Ovary (tissue), 7 donors: ENCODE measurements at regions not wholly inside any gene's neighbourhood (a gene's known extent, or its start where the extent isn't known, plus 50 kb on each side); places are given as distances from the start of the nearest gene placed in this dataset.

Experiments used
- DNase-seq, 5 donors: peaks; one replicate each; pipeline ENCODE4 v3.0.0-alpha.2; 2019 to 2020
- H3K27ac ChIP-seq, 2 donors: fragments of 200-600 bp; one replicate each; pipeline versions ENCODE4 v1.5.1 to v1.8.0; 2019 to 2022
- H3K27me3 ChIP-seq: fragments of 200-600 bp; one replicate; pipeline ENCODE4 v1.8.0; 2022
- H3K36me3 ChIP-seq: fragments of 200-600 bp; sonication (generic); one replicate; pipeline ENCODE4 v1.5.1; 2019
- H3K4me1 ChIP-seq: one replicate; pipeline ENCODE4 v1.8.1; 2013; ENCODE audit warnings: mild to moderate bottlenecking, moderate library complexity; ENCODE audit not compliant: insufficient read depth
- H3K4me3 ChIP-seq: fragments of 200-600 bp; sonication (generic); one replicate; pipeline ENCODE4 v1.5.1; 2017
- H3K9me3 ChIP-seq, 2 donors: fragments of 200-600 bp in 1 of 2; sonication (generic) in 1 of 2; one replicate each; pipeline versions ENCODE4 v1.5.1 to v1.8.1; 2013 to 2019; ENCODE audit warnings: mild to moderate bottlenecking in 1 of 2, moderate library complexity in 1 of 2
- CTCF ChIP-seq, 3 donors: fragments of 450-650 bp in 2 of 3; fragments of 200-600 bp in 1 of 3; IDR thresholded peaks; one replicate each; pipeline versions ENCODE4 v1.5.1 to v1.8.0; 2016 to 2022; ENCODE audit warnings: antibody characterized with exemption in 3 of 3, mild to moderate bottlenecking in 1 of 3
- EP300 ChIP-seq: sonication (generic); formaldehyde crosslinking; IDR thresholded peaks from one replicate; pipeline ENCODE4 v1.6.1; 2017; ENCODE audit warnings: antibody characterized with exemption
- POLR2A ChIP-seq: fragments of 450-650 bp; IDR thresholded peaks from one replicate; pipeline ENCODE4 v1.6.1; 2017; ENCODE audit warnings: antibody characterized with exemption, mild to moderate bottlenecking, moderate library complexity
- WGBS, 3 donors: extraction: QIAGEN DNeasy Blood & Tissue Kit in 1 of 3; methylation state at CpG; one replicate each; pipeline versions ENCODE4 v1.1.5 to v1.1.7; 2013 to 2017; 5-methylcytosine and 5-hydroxymethylcytosine counted together
- intact Hi-C, 4 donors: fragments of 100-400 bp; cut with DNase I; formaldehyde crosslinking; loops; one replicate each; pipeline versions ENCODE4 v1.11.0 to v1.15.1; 2022 to 2023
- donor health status: DM: no; HTN: no; CAD: no; lungs with moderate emphysema.
- donor health status: DM: no; HTN: no; CAD: no.
- donor health status: Bipolar disorder and iron deficiency.
- donor health status: DM: no; HTN: no; CAD: no.
- donor health status: DM: yes; HTN: yes; CAD: no.

- H3K27me3 ChIP-seq, result no peaks in the 10 kb centered on the region
- 73 to 81% (median 77%) methylated on average over 7 of the region's 7 CpGs for WGBS, 3 donors
- H3K36me3 ChIP-seq, result no peaks in the 10 kb centered on the region
- H3K9me3 ChIP-seq, result no peaks in the 10 kb centered on the region
- TF ChIP-seq EP300, result no peak
- no peak for TF ChIP-seq POLR2A
- TF ChIP-seq CTCF (IDR thresholded peaks at IDR 0.05), result no peak
- no peak overlapping the region for H3K4me3 ChIP-seq
- no peak for DNase-seq
- intact Hi-C loops, result no loop called here
- no peak overlapping the region for H3K27ac ChIP-seq
- no peaks in the 10 kb centered on the region for H3K4me1 ChIP-seq
Measured at GRCh38 chr12:28866715-28867503, 282.2 kb upstream of the FAR2 start.

- Histone ChIP-seq H3K27me3 (no peaks in the 10 kb centered on the region), H3K27ac (no peak overlapping the region), H3K4me1 (no peaks in the 10 kb centered on the region), H3K9me3 (no peaks in the 10 kb centered on the region), H3K4me3 (no peak overlapping the region), H3K36me3 (no peaks in the 10 kb centered on the region)
- 77 to 88% (median 84%) methylated on average over 5 of the region's 5 CpGs for WGBS, 3 donors
- TF ChIP-seq EP300, result no peak
- TF ChIP-seq CTCF (IDR thresholded peaks at IDR 0.05), result no peak
- no peak for TF ChIP-seq POLR2A
- intact Hi-C loops, result no loop called here
- DNase-seq, result no peak
Measured at GRCh38 chr12:28868414-28868813, 280.7 kb upstream of the FAR2 start.

- Histone ChIP-seq H3K27ac (no peak overlapping the region), H3K4me1 (no peaks in the 10 kb centered on the region), H3K27me3 (no peaks in the 10 kb centered on the region), H3K4me3 (no peak overlapping the region), H3K9me3 (no peaks in the 10 kb centered on the region), H3K36me3 (no peaks in the 10 kb centered on the region)
- intact Hi-C loops, result no loop called here
- DNase-seq, result no peak
- TF ChIP-seq CTCF (IDR thresholded peaks at IDR 0.05) (no peak), POLR2A (no peak), EP300 (no peak)
- WGBS, 3 donors, result 54 to 66% (median 58%) methylated on average over 4 of the region's 4 CpGs
Measured at GRCh38 chr12:28869197-28869596, 279.9 kb upstream of the FAR2 start.

- DNase-seq, result no peak
- intact Hi-C loops, result no loop called here
- no peaks in the 10 kb centered on the region for H3K9me3 ChIP-seq
- TF ChIP-seq CTCF (IDR thresholded peaks at IDR 0.05), result no peak
- no peak for TF ChIP-seq EP300
- 49 to 66% (median 63%) methylated on average over 3 of the region's 3 CpGs for WGBS, 3 donors
- no peaks in the 10 kb centered on the region for H3K36me3 ChIP-seq
- H3K27ac ChIP-seq, result no peak overlapping the region
- no peaks in the 10 kb centered on the region for H3K27me3 ChIP-seq
- no peaks in the 10 kb centered on the region for H3K4me1 ChIP-seq
- H3K4me3 ChIP-seq, result no peak overlapping the region
Measured at GRCh38 chr12:28870839-28871440, 278.1 kb upstream of the FAR2 start.
